ENCODE measurements at regions not wholly inside any gene's neighbourhood (a gene's known extent, or its start where the extent isn't known, plus 50 kb on each side); places are given as distances from the start of the nearest gene placed in this dataset.

DNA sequence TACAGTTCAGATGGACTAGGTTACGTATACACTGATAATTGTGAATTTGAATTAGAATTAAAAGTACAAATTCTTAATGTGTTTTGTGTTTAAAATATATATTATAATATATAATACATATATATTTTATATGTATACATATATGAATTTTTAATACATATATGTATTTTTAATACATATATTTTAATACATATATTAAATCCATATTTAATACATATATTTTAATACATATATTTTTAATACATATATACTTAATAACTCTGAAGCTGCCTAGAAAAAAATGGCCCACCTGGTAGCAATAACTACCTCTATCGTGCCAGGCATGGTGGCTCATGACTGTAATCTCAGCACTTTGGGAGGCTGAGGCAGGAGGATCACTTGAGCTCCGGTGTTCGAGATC is 179.1 kb upstream of the SAMSN1 start:
- H2AFZ ChIP-seq (ENCODE audit: low read depth, low read length), result no peak overlapping the region
- no peak overlapping the region for H3K27ac ChIP-seq (ENCODE audit: low read length)
- H4K20me1 ChIP-seq (ENCODE audit: insufficient read depth, low read length), result no peaks in the 10 kb centered on the region
- no peaks in the 10 kb centered on the region for H3K27me3 ChIP-seq (ENCODE audit: low read depth, low read length)
- H3K79me2 ChIP-seq (ENCODE audit: low read length), result no peaks in the 10 kb centered on the region
- H3K9me3 ChIP-seq (ENCODE audit: insufficient read depth, low read length), result no peaks in the 10 kb centered on the region
- no peaks in the 10 kb centered on the region for H3K36me3 ChIP-seq (replicated peaks; ENCODE audit: low read depth, low read length)
- H3K4me3 ChIP-seq (ENCODE audit: low read length), result no peak overlapping the region
- H3K4me2 ChIP-seq (ENCODE audit: low read length), result no peak overlapping the region
- no peak overlapping the region for H3K9ac ChIP-seq (ENCODE audit: low read length)
- TF ChIP-seq, protein P1, sequence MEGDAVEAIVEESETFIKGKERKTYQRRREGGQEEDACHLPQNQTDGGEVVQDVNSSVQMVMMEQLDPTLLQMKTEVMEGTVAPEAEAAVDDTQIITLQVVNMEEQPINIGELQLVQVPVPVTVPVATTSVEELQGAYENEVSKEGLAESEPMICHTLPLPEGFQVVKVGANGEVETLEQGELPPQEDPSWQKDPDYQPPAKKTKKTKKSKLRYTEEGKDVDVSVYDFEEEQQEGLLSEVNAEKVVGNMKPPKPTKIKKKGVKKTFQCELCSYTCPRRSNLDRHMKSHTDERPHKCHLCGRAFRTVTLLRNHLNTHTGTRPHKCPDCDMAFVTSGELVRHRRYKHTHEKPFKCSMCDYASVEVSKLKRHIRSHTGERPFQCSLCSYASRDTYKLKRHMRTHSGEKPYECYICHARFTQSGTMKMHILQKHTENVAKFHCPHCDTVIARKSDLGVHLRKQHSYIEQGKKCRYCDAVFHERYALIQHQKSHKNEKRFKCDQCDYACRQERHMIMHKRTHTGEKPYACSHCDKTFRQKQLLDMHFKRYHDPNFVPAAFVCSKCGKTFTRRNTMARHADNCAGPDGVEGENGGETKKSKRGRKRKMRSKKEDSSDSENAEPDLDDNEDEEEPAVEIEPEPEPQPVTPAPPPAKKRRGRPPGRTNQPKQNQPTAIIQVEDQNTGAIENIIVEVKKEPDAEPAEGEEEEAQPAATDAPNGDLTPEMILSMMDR (IDR thresholded peaks at IDR 0.05; ENCODE audit: low read depth, low read length), result no peak
- no peak for TF ChIP-seq EZH2phosphoT487 (IDR thresholded peaks at IDR 0.05; ENCODE audit: low read depth)
- H3K4me1 ChIP-seq (ENCODE audit: low read length), result no peaks in the 10 kb centered on the region

DNA sequence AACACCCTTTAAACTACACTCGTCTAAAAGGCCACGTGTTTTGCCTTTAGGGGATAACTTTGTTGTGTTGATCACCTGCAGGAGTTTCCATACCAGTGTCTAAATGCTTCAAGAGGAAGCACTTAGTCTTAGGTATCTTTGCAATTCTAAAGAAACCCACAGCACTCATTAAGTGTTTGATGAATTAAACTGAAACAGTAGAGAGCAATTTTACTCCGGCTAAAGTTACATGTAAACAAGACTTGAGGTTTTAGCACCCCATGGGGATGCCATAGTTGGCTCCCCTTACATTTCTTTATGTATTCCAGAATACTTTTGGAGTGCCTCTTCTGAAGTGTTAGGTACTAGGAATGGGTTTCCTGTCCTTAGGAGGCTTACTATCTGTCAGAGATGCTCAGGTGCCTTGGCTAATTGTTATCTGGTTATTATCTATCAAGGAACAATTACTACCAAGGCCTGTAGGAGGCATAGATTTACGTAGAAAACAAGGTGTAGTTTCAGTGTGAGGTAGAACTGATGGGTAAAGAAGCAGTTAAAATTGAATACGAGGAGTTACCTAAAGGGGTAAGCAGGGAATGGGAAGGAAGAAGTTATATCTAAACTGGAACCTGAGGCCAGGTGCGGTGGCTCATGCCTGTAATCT is 176.8 kb upstream of the SAMSN1 start:
- H3K9me3 ChIP-seq (ENCODE audit: insufficient read depth, low read length), result no peaks in the 10 kb centered on the region
- TF ChIP-seq, protein P1 (IDR thresholded peaks at IDR 0.05; ENCODE audit: low read depth, low read length), result no peak
- no peak overlapping the region for H3K4me3 ChIP-seq (ENCODE audit: low read length)
- H3K4me2 ChIP-seq (ENCODE audit: low read length), result no peak overlapping the region
- no peaks in the 10 kb centered on the region for H3K79me2 ChIP-seq (ENCODE audit: low read length)
- no peaks in the 10 kb centered on the region for H3K36me3 ChIP-seq (replicated peaks; ENCODE audit: low read depth, low read length)
- no peak overlapping the region for H3K27ac ChIP-seq (ENCODE audit: low read length)
- H3K27me3 ChIP-seq (ENCODE audit: low read depth, low read length), result no peaks in the 10 kb centered on the region
- no peak overlapping the region for H3K9ac ChIP-seq (ENCODE audit: low read length)
- no peak overlapping the region for H2AFZ ChIP-seq (ENCODE audit: low read depth, low read length)
- no peaks in the 10 kb centered on the region for H4K20me1 ChIP-seq (ENCODE audit: insufficient read depth, low read length)
- no peaks in the 10 kb centered on the region for H3K4me1 ChIP-seq (ENCODE audit: low read length)

DNA sequence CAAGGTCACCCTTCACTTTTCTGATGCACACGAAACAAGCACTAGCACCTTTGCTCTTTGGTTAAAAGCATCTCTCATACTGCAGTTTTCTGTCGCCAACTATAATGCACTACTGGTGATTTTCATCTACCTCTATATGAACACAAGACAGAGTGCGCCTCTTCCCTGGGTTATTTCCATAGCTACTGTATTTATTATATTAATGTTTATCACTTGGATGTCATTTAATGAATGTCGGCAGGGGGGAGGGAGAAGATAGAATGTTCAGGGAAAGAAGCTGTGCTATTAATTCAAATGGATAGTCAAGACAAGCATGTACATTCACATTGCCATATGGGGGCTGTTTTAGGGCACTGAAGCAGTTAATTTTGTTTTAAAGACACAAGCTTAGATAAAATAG is 174.1 kb upstream of the SAMSN1 start:
- H3K4me3 ChIP-seq (ENCODE audit: low read length), result no peak overlapping the region
- no peaks in the 10 kb centered on the region for H3K4me1 ChIP-seq (ENCODE audit: low read length)
- H3K9ac ChIP-seq (ENCODE audit: low read length), result no peak overlapping the region
- H4K20me1 ChIP-seq (ENCODE audit: insufficient read depth, low read length), result no peaks in the 10 kb centered on the region
- H3K9me3 ChIP-seq (ENCODE audit: insufficient read depth, low read length), result no peaks in the 10 kb centered on the region
- H3K27ac ChIP-seq (ENCODE audit: low read length), result no peak overlapping the region
- no peaks in the 10 kb centered on the region for H3K79me2 ChIP-seq (ENCODE audit: low read length)
- no peaks in the 10 kb centered on the region for H3K27me3 ChIP-seq (ENCODE audit: low read depth, low read length)
- H2AFZ ChIP-seq (ENCODE audit: low read depth, low read length), result no peak overlapping the region
- H3K36me3 ChIP-seq (replicated peaks; ENCODE audit: low read depth, low read length), result no peaks in the 10 kb centered on the region
- no peak for TF ChIP-seq EZH2phosphoT487 (IDR thresholded peaks at IDR 0.05; ENCODE audit: low read depth)
- TF ChIP-seq, protein P1 (IDR thresholded peaks at IDR 0.05; ENCODE audit: low read depth, low read length), result no peak
- H3K4me2 ChIP-seq (ENCODE audit: low read length), result no peak overlapping the region

DNA sequence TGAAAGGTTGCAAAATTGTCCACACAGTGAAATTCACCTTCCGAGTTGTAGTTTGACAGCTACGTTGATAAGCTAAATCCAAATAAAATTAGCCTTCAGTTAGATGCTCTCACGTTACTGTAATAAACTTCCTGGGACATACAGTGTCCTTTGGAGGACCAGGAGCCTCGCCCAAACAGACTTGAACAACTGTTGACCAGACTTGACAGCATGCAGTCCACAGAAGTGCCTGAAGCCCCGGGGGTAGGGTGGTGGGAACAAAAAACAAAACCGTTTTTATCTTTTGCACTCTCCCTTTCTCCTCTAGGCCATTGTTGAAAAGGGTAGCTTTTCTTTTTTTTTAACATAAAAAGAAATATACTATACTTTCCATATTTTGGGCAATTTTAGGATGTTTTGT is 172.8 kb upstream of the SAMSN1 start:
- Histone ChIP-seq H3K9ac (ENCODE audit: low read length) (no peak overlapping the region), H2AFZ (ENCODE audit: low read depth, low read length) (no peak overlapping the region), H4K20me1 (ENCODE audit: insufficient read depth, low read length) (no peaks in the 10 kb centered on the region), H3K4me2 (ENCODE audit: low read length) (no peak overlapping the region), H3K36me3 (replicated peaks; ENCODE audit: low read depth, low read length) (no peaks in the 10 kb centered on the region), H3K4me1 (ENCODE audit: low read length) (no peaks in the 10 kb centered on the region), H3K27ac (ENCODE audit: low read length) (no peak overlapping the region), H3K4me3 (ENCODE audit: low read length) (no peak overlapping the region), H3K79me2 (ENCODE audit: low read length) (no peaks in the 10 kb centered on the region), H3K27me3 (ENCODE audit: low read depth, low read length) (no peaks in the 10 kb centered on the region), H3K9me3 (ENCODE audit: insufficient read depth, low read length) (no peaks in the 10 kb centered on the region)
- TF ChIP-seq EZH2phosphoT487 (IDR thresholded peaks at IDR 0.05; ENCODE audit: low read depth), result no peak
- TF ChIP-seq, protein P1 (IDR thresholded peaks at IDR 0.05; ENCODE audit: low read depth, low read length), result no peak

Data from OCI-LY3 (cell line).